Lower leg skin (tissue), 4 donors: ENCODE measurements at regions not wholly inside any gene's neighbourhood (a gene's known extent, or its start where the extent isn't known, plus 50 kb on each side); places are given as distances from the start of the nearest gene placed in this dataset.
"Not testable (repeated sequence)": the region's sequence is repeated elsewhere in the genome, so short reads cannot be mapped to it uniquely, and the experiment has no call there.

ENCODE experiments used
- DNase-seq, 2 donors: peaks; one replicate each; pipeline ENCODE4 v3.0.0-alpha.2; 2019; ENCODE audit warnings: low spot score in 2 of 2
- H3K4me3 ChIP-seq: fragments of 200-600 bp; sonication (generic); 2 replicates; pipeline ENCODE4 v1.5.1; 2017; ENCODE audit warnings: mild to moderate bottlenecking, low read depth; ENCODE audit not compliant: poor library complexity, severe bottlenecking
- POLR2A ChIP-seq, 2 donors: fragments of 450-650 bp; IDR thresholded peaks; one replicate each; pipeline ENCODE4 v1.6.1; 2016 to 2017; ENCODE audit warnings: antibody characterized with exemption in 2 of 2, mild to moderate bottlenecking in 1 of 2, moderate library complexity in 1 of 2
- WGBS, 2 donors: methylation state at CpG; one replicate each; pipeline ENCODE4 v1.1.5; 2018; 5-methylcytosine and 5-hydroxymethylcytosine counted together
- intact Hi-C: fragments of 100-400 bp; cut with DNase I; formaldehyde crosslinking; loops from one replicate; pipeline ENCODE4 v1.15.0; 2023; ENCODE audit warnings: low total_unique reads
- TF ChIP-seq, protein P1 (sequence below), 3 donors: fragments of 450-650 bp; IDR thresholded peaks; one replicate each; pipeline ENCODE4 v1.5.1; 2016; ENCODE audit warnings: antibody characterized with exemption in 3 of 3, mild to moderate bottlenecking in 3 of 3, moderate library complexity in 2 of 3

DNA sequence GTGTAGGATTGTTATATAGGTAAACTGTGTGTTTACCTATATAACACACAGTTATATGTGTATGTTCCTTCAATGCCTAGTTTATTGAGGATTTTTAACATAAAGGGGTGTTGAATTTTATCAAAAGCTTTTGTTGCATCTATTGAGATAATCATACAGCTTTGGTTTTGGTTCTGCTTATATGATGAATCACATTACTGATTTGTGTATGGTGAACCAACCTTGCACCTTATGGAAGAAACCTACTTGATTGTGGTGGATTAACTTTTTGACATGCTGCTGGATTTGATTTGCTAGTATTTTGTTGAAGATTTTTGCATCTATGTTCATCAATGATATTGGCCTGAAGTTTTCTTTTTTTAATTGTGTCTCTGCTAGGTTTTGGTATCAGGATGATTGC lies 194.9 kb downstream of the TMEM167A start:
- DNase-seq = no peak
- TF ChIP-seq POLR2A (IDR thresholded peaks at IDR 0.05) = no peak
- no peak overlapping the region for H3K4me3 ChIP-seq
- intact Hi-C loops = no loop called here

DNA sequence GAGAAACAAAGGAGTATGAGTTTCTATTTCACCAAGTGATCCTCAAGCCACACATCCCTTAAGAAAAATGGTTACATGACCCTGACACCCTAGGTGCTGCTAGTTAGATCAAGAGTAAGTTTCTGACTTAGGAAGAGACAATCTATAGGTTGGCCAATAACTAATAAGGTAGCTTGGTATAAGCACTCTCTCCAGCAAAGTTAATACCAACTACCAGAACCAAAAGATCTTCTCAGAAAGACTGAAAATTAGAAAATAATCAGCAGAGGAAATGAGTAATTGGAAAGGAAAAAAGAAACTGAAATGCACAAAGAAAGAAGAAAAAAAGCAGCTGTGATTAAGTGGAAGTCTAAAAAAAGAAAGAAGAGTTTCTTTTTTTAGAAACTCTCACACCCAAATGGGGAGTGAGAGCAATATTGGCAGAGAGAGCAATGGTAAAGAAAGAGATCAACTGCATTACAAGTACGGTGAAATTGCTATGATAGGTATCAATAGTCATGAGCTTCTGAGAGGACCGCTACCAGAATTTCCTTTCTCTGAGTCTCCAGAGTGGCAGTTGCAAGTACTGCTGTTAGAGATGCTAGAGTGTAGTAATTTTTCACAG lies 195.5 kb downstream of the TMEM167A start:
- H3K4me3 ChIP-seq = no peak overlapping the region
- DNase-seq = no peak
- TF ChIP-seq, protein P1, sequence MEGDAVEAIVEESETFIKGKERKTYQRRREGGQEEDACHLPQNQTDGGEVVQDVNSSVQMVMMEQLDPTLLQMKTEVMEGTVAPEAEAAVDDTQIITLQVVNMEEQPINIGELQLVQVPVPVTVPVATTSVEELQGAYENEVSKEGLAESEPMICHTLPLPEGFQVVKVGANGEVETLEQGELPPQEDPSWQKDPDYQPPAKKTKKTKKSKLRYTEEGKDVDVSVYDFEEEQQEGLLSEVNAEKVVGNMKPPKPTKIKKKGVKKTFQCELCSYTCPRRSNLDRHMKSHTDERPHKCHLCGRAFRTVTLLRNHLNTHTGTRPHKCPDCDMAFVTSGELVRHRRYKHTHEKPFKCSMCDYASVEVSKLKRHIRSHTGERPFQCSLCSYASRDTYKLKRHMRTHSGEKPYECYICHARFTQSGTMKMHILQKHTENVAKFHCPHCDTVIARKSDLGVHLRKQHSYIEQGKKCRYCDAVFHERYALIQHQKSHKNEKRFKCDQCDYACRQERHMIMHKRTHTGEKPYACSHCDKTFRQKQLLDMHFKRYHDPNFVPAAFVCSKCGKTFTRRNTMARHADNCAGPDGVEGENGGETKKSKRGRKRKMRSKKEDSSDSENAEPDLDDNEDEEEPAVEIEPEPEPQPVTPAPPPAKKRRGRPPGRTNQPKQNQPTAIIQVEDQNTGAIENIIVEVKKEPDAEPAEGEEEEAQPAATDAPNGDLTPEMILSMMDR (IDR thresholded peaks at IDR 0.05) = no peak
- no peak for TF ChIP-seq POLR2A (IDR thresholded peaks at IDR 0.05)
- 70 to 74% methylated on average over 2 of the region's 2 CpGs for WGBS, 2 donors
- intact Hi-C loops = no loop called here

DNA sequence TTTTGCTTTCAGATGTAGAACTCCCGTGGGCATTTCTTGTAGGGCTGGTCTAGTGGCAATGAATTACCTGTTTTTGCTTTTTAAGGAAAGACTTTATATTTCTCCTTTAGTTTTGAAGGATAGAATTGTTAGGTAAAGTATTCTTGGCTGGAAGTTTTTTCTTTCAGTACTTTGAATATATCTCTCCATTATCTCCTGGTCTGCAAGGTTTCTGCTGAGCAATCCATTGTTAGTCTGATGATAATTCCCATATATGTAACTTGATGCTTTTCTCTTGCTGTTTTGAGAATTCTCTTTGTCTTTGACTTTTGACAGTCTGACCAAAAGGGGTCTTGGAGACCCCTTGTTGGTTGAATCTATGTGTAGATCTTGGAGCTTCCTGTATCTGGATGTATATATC lies 198.1 kb downstream of the TMEM167A start:
- TF ChIP-seq, protein P1 (IDR thresholded peaks at IDR 0.05) = no peak
- no peak for TF ChIP-seq POLR2A (IDR thresholded peaks at IDR 0.05)
- intact Hi-C loops = no loop called here
- no peak overlapping the region for H3K4me3 ChIP-seq
- no peak for DNase-seq
- 81 to 96% methylated on average over 1 of the region's 1 CpG for WGBS, 2 donors

DNA sequence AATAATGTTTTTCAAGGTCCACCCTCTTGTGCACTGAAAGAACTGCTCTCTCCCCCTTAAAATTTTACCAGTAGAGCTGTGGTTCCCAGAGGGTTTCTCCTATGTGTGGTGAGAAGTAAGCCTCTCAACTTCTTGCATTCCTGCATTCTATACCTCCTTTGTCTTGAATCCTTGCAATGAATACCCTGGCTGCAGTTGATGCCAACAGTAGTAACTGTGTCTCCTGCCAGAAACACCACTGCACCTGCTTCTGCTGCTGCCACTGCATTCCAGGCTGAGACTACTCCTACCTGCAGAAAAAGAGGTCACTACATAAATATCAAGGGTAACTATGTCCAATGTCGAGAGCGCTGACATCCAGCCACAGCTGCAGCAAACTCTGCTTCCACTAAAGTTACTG lies 203.7 kb downstream of the TMEM167A start:
- 34 to 58% methylated on average over 2 of the region's 2 CpGs for WGBS, 2 donors
- no peak overlapping the region for H3K4me3 ChIP-seq
- intact Hi-C loops = no loop called here
- no peak for DNase-seq
- TF ChIP-seq POLR2A (IDR thresholded peaks at IDR 0.05) = no peak
- TF ChIP-seq, protein P1 (IDR thresholded peaks at IDR 0.05) = no peak

DNA sequence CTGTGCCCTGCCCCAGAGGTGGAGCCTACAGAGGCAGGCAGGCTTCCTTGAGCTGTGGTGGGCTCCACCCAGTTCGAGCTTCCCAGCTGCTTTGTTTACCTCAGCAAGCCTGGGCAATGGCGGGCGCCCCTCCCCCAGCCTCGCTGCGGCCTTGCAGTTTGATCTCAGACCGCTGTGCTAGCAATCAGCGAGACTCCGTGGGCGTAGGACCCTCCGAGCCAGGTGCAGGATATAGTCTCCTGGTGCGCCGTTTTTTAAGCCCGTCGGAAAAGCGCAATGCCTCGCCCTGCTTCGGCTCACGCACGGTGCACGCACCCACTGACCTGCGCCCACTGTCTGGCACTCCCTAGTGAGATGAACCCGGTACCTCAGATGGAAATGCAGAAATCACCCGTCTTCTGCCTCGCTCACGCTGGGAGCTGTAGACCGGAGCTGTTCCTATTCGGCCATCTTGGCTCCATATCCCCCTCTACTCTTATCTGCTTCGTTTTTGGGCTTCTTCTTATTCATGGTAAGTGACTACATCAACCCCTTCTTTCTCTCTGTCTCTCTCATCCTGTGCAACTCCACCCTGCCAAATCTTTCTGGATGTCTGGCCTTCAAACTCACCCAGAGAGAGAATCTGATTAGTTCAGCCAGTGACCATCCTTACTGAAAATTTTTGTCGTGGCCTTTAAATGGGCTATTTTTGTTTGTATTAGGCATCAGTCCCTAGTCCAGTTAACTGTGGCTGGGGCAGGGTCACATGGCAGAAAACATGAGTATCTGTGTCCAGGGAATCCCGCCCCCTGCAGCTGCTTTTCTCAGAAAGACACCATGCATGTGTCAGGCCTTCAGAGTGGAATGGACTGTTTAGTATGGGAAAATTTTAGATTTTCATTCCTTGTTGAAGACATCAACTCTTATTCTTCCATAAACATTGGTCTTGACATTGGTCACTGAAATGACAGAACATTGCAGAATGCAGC lies 204.6 kb downstream of the TMEM167A start:
- intact Hi-C loops, H3K4me3 ChIP-seq, DNase-seq: not testable (repeated sequence)
- 86 to 96% methylated on average over 21 to 30 of the region's 30 CpGs for WGBS, 2 donors

DNA sequence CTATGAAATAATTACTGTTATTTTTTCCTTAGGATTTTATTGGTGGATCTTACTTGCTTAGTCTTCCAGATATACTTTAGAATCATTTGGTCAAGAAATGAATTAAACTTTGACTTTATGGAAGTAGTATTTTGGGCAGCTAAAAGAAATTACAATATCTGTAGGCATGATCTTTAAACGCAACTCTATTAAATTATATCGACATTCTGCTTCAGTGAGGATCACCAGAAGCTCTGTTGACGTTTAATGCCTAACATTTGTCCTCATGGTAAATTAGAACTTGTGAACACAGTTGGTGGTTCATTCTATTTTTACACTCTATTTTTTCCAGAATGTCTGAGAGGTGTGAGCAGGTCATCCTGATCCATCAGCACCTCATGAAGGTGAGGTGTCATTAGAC lies 211.6 kb downstream of the TMEM167A start:
- no peak for DNase-seq
- H3K4me3 ChIP-seq = no peak overlapping the region
- 87 to 92% methylated on average over 3 of the region's 3 CpGs for WGBS, 2 donors
- intact Hi-C loops = no loop called here
- TF ChIP-seq POLR2A (IDR thresholded peaks at IDR 0.05) = no peak
- TF ChIP-seq, protein P1 (IDR thresholded peaks at IDR 0.05) = no peak
